ENCODE measurements at regions not wholly inside any gene's neighbourhood (a gene's known extent, or its start where the extent isn't known, plus 50 kb on each side); places are given as distances from the start of the nearest gene placed in this dataset.

GRCh38 chr2:145124085-145124484, 604.2 kb upstream of the ZEB2 start:
- DNase-seq (ENCODE audit: low read depth) = no peak

- no peak for DNase-seq (ENCODE audit: low read depth)
Measured at GRCh38 chr2:145123606-145124005, 603.7 kb upstream of the ZEB2 start.

DNA sequence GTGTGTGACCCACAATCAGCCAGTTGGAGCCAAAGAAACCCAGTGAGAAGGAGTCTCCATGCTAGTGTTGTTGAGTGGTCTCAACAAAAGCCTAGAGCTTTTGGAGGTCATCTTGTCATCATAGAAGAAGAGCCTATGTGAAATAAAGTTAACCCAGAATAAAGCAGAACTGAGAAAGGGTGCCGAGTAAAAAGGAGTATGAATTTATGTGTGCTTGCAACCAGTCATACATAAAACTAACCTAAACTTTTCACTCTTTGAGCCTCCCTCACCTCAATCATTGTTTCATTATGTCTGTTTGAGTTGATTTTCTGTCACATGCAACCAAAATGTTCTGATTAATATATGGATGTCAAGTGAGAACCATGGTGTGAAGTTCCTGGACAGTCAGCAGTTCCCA, 599.3 kb upstream of the ZEB2 start:
- no peak for DNase-seq (ENCODE audit: low read depth)

- no peak for DNase-seq (ENCODE audit: low read depth)
Measured at GRCh38 chr2:145116834-145117725, 597.2 kb upstream of the ZEB2 start.

DNA sequence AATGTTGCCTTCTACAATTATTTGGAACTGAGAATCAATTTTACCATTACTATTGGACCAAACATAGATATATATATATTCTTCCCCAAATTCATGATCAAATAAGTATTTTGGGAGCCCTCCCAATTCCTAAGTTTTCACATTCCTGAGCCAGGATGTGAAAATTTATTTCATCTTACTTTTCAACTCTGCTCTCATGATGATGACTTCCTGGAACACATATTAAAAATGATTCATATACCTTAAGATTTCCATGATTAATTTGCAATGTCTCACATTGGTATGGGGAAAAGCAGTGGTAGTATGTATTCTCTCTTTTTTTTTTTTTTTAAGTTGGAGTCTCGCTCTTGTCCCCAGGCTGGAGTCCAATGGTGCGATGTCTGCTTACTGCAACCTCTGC, 596.1 kb upstream of the ZEB2 start:
- no peak for DNase-seq (ENCODE audit: low read depth)

DNA sequence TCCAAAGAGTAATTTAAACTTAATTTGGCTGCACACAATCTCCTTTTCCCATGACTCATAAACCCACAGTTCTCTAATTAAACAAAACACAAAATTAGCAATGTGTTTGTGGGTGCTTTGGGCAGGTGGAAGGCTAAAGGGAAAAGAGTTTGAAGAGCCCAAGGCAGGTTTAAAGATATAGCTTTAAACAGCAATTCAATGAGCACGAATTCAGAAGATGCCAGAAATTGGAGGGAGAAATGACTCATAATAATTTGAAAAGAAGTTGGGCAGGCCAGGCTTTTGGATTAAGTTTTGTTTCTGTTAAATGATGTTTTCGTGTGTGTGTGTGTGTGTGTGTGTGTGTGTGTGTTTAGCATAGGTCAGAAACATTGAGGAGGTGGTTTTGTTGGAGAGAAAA, 594.8 kb upstream of the ZEB2 start:
- DNase-seq (ENCODE audit: low read depth) = no peak

- DNase-seq (ENCODE audit: low read depth) = no peak
Measured at GRCh38 chr2:145112467-145112866, 592.5 kb upstream of the ZEB2 start.

DNA sequence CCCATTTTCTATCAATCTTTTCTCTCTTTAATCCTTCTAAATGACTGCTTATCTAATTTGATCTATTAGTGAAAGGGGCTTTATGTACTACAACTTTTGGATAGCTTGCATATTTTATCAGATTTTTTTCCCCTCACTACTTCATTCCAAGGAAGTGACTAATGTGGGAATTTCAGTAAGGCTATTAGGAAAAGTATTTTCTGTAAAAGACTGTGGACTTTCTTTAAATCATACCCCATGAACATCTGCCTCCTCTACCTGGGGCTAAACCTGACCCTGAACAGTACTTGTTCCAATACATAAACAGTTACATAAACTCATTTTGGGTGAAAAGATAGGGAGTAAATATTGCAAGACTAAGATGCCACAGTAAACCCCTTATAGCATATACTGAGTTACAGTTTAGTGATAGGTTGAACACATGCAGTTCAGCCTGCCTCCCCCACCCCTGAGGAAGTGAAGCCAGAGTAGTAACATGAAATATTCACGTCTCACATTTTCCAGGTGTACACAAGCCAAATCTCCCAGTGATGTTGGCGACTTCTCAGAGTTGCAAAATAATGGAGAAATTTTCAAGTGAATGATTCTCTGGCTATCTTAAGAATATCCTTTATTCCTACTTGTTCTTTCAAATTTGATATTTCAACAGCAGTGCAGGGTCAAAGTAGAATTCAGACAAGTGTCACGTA, 590.9 kb upstream of the ZEB2 start:
- DNase-seq (ENCODE audit: low read depth) = no peak

GRCh38 chr2:145108959-145109710, 589.2 kb upstream of the ZEB2 start:
- no peak for DNase-seq (ENCODE audit: low read depth)

- DNase-seq (ENCODE audit: low read depth) = no peak
Measured at GRCh38 chr2:145108361-145108778, 588.5 kb upstream of the ZEB2 start.

GRCh38 chr2:145106293-145106692, 586.4 kb upstream of the ZEB2 start:
- DNase-seq (ENCODE audit: low read depth) = no peak

DNA sequence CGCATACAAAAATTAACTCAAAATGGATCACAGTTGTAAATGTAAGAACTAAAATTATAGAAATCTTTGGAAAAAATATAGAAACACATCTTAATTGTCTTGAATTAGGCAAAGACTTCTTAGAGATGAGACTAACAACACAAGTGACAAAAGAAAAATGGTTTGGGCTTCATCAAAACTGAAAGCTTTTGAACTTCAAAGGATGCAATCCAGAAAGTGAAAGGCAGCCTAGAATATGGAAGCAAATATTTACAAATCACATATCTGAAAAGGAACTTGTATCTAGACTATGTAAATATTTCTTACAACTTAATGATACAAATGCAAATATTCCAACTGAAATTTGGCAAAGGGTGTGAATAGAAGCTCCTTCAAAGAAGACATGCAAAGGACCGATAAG, 582.8 kb upstream of the ZEB2 start:
- no peak for DNase-seq (ENCODE audit: low read depth)

- no peak for DNase-seq (ENCODE audit: low read depth)
Measured at GRCh38 chr2:145100301-145100700, 580.4 kb upstream of the ZEB2 start.

DNA sequence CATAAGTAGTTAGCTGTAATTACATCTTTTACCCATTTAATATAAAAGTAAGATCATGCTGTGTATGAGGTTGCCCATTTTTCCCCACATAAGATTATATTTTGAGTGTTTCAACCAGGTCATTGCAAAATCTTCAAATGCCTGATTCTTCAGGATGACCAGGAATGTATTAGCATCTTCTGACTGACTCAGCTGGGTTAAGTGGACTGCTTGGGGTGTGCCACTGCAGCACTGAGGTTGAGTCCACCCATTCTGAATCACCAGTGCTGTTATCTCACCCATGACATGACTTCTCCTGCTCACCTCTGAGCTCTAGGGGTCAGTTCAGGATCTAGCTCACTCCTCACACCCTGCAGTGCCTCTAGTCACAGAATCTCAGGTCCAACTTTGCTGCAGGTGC, 576.7 kb upstream of the ZEB2 start:
- no peak for DNase-seq (ENCODE audit: low read depth)

DNA sequence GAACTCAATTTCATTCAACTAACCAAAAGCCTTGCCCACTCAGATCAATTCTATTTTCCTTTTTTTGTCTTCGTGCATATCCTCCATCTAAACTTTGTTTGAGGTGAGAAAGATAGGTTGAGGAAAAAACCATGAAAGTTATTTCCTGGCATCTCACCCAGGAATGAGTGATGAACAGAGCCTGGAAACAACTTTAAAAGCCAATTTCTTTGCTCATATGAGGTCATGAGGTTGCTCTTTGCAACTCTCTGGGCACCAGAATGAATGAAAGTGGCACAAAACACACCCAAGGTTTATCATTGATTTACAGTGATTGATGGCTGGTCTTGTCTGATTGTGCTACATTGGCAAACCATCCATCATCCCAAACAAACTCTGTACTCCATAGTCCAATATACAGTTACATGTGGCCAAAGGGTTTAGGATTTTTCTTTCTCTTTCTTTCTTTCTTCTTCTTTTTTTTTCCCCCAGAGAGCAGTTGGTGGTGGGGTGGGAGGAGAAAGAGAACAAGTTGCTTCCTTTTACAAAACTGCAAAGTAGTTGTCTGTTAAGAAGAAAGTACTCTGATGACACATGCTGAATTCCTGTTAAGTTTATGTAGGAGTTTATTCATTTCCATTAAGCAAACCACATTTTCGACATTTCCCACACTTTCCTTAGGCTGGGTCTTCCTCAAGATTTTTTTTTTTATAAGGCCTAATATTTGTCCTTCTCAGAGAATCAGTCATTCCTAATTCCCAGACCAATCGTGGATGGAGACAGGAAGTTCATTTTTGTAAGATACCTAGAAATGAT, 575.9 kb upstream of the ZEB2 start:
- no peak for DNase-seq (ENCODE audit: low read depth)

- DNase-seq (ENCODE audit: low read depth) = no peak
Measured at GRCh38 chr2:145094370-145094769, 574.5 kb upstream of the ZEB2 start.

- DNase-seq (ENCODE audit: low read depth) = no peak
Measured at GRCh38 chr2:145091967-145092366, 572.0 kb upstream of the ZEB2 start.

- DNase-seq (ENCODE audit: low read depth) = no peak
Measured at GRCh38 chr2:145090841-145091761, 571.2 kb upstream of the ZEB2 start.

DNA sequence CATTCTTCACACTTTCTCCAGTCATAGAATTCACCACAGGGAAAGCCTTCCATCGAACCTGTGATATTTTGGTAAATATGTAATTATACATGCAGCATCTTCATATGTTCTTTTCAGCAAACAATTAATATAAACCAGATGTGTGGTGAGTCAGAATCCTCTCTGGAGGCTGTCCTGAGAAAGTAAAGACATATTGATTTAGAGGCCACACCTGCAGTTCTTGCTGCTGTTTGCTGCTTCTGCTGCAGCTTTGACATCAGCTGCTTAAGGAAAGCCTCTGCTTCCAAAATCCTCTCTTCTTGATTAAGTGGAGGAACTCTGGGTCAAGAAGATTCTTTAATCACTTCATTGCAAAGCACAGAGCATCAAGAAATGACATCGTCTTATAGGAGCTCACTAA, 568.8 kb upstream of the ZEB2 start:
- no peak for DNase-seq (ENCODE audit: low read depth)

- DNase-seq (ENCODE audit: low read depth) = no peak
Measured at GRCh38 chr2:145086910-145087309, 567.0 kb upstream of the ZEB2 start.

GRCh38 chr2:145085612-145086011, 565.7 kb upstream of the ZEB2 start:
- no peak for DNase-seq (ENCODE audit: low read depth)

All from stimulated activated CD8-positive, alpha-beta memory T cell treated with anti-CD3 and anti-CD28 coated beads, Interleukin-4, amount 100 ng/mL, for 24 hours (primary cell).